Stomach (tissue), 8 donors: ENCODE measurements at regions not wholly inside any gene's neighbourhood (a gene's known extent, or its start where the extent isn't known, plus 50 kb on each side); places are given as distances from the start of the nearest gene placed in this dataset.

Source experiments
- DNase-seq, 2 donors: peaks; one replicate each; pipeline versions ENCODE4 v3.0.0 to v3.0.0-alpha.2; 2013 to 2019
- H3K27ac ChIP-seq, 5 donors: fragments of 200-600 bp in 4 of 5; sonication (generic) in 4 of 5; one replicate each; pipeline ENCODE4 v1.5.1; 2013 to 2019; ENCODE audit warnings: mild to moderate bottlenecking in 1 of 5, moderate library complexity in 1 of 5
- H3K27me3 ChIP-seq, 3 donors: fragments of 200-600 bp; sonication (generic); one replicate each; pipeline ENCODE4 v1.5.1; 2017 to 2019; ENCODE audit warnings: mixed run types in 1 of 3
- H3K36me3 ChIP-seq, 4 donors: fragments of 200-600 bp; sonication (generic); 1 replicate in 3 of 4; 2 replicates in 1 of 4; pipeline ENCODE4 v1.5.1; 2016 to 2019
- H3K4me1 ChIP-seq, 4 donors: fragments of 200-600 bp; sonication (generic); one replicate each; pipeline ENCODE4 v1.5.1; 2016 to 2019
- H3K4me3 ChIP-seq, 4 donors: fragments of 200-600 bp; sonication (generic) in 3 of 4; one replicate each; pipeline ENCODE4 v1.5.1; 2016 to 2019; ENCODE audit warnings: mild to moderate bottlenecking in 1 of 4
- H3K9me3 ChIP-seq, 4 donors: fragments of 200-600 bp; sonication (generic); one replicate each; pipeline ENCODE4 v1.5.1; 2016 to 2019
- CTCF ChIP-seq, 7 experiments: fragments of 450-650 bp in 4 of 7; fragments of 200-600 bp in 3 of 7; sonication (generic) in 3 of 7; IDR thresholded peaks; one replicate each; pipeline ENCODE4 v1.5.1; 2016 to 2019; ENCODE audit warnings: antibody characterized with exemption in 7 of 7, control low read depth in 2 of 7, mild to moderate bottlenecking in 1 of 7
- EP300 ChIP-seq: sonication (generic); formaldehyde crosslinking; IDR thresholded peaks from one replicate; pipeline ENCODE4 v1.6.1; 2017; ENCODE audit warnings: antibody characterized with exemption
- POLR2A ChIP-seq, 4 donors: fragments of 450-650 bp; IDR thresholded peaks; one replicate each; pipeline ENCODE4 v1.6.1; 2016; ENCODE audit warnings: antibody characterized with exemption in 4 of 4, control low read depth in 2 of 4, mild to moderate bottlenecking in 1 of 4, moderate library complexity in 1 of 4
- POLR2AphosphoS5 ChIP-seq, 3 donors: sonication (generic); formaldehyde crosslinking; IDR thresholded peaks; one replicate each; pipeline ENCODE4 v1.6.1; 2016; ENCODE audit warnings: antibody characterized with exemption in 3 of 3
- WGBS, 5 donors: extraction: QIAGEN DNeasy Blood & Tissue Kit in 3 of 5; methylation state at CpG; one replicate each; pipeline versions ENCODE4 v1.1.5 to v1.1.7; 2013 to 2018; 5-methylcytosine and 5-hydroxymethylcytosine counted together
- intact Hi-C: fragments of 100-400 bp; cut with DNase I; formaldehyde crosslinking; loops from one replicate; pipeline ENCODE4 v1.15.1; 2023; ENCODE audit warnings: low total_unique reads
- donor health status: healthy with polysubstance abuse.
- donor health status: Bipolar disorder and iron deficiency.
- donor health status: healthy.

- Histone ChIP-seq H3K27ac (no peak overlapping the region), H3K4me3 (no peak overlapping the region), H3K27me3 (no peaks in the 10 kb centered on the region), H3K4me1 (no peaks in the 10 kb centered on the region), H3K9me3 (no peaks in the 10 kb centered on the region), H3K36me3 (no peaks in the 10 kb centered on the region)
- peak in 1 of 2 donors; percentile 3 for DNase-seq
- 19 to 35% (median 28%) methylated on average over 2 of the region's 2 CpGs for WGBS, 5 donors
- no peak for TF ChIP-seq CTCF (IDR thresholded peaks at IDR 0.05)
- TF ChIP-seq EP300, result no peak
- no peak for TF ChIP-seq POLR2A (IDR thresholded peaks at IDR 0.05)
- no peak for TF ChIP-seq POLR2AphosphoS5 (IDR thresholded peaks at IDR 0.05)
- intact Hi-C loops, result no loop called here
These were observed 1270.8 kb downstream of the ZPLD1 start for GRCh38 chr3:103705641-103706040.

- intact Hi-C loops, result no loop called here
- Histone ChIP-seq H3K9me3 (no peaks in the 10 kb centered on the region), H3K4me3 (no peak overlapping the region), H3K4me1 (no peaks in the 10 kb centered on the region), H3K27me3 (no peaks in the 10 kb centered on the region), H3K27ac (no peak overlapping the region), H3K36me3 (no peaks in the 10 kb centered on the region)
- DNase-seq, result no peak
- TF ChIP-seq EP300 (no peak), POLR2A (IDR thresholded peaks at IDR 0.05) (no peak), POLR2AphosphoS5 (IDR thresholded peaks at IDR 0.05) (no peak), CTCF (IDR thresholded peaks at IDR 0.05) (no peak)
- 50 to 57% (median 52%) methylated on average over 1 of the region's 1 CpG for WGBS, 5 donors
These were observed 1271.9 kb downstream of the ZPLD1 start for GRCh38 chr3:103706671-103707070.

- no peak for TF ChIP-seq POLR2A (IDR thresholded peaks at IDR 0.05)
- TF ChIP-seq EP300, result no peak
- no peak for TF ChIP-seq POLR2AphosphoS5 (IDR thresholded peaks at IDR 0.05)
- intact Hi-C loops, result no loop called here
These were observed 1276.9 kb downstream of the ZPLD1 start for GRCh38 chr3:103711670-103712069.

GRCh38 chr3:103712320-103713008 is 1277.6 kb downstream of the ZPLD1 start:
- peak in 1 of 2 donors; percentile 4 for DNase-seq
- intact Hi-C loops, result no loop called here
- Histone ChIP-seq H3K4me1 (no peaks in the 10 kb centered on the region), H3K27ac (no peak overlapping the region), H3K36me3 (no peaks in the 10 kb centered on the region), H3K27me3 (no peaks in the 10 kb centered on the region), H3K4me3 (no peak overlapping the region), H3K9me3 (peaks cover 0 to 1% (median 0%) of the 10 kb centered on the region in 4 donors)
- TF ChIP-seq POLR2A (IDR thresholded peaks at IDR 0.05), result no peak
- no peak for TF ChIP-seq EP300
- no peak for TF ChIP-seq POLR2AphosphoS5 (IDR thresholded peaks at IDR 0.05)
- TF ChIP-seq CTCF (IDR thresholded peaks at IDR 0.05), result no peak
- 20 to 34% (median 27%) methylated on average over 1 of the region's 1 CpG for whole genome bisulfite sequencing, 5 donors

More at GRCh38 chr3:103711670-103712069, 1276.9 kb downstream of the ZPLD1 start:
- no peak for DNase-seq
- Histone ChIP-seq H3K9me3 (no peaks in the 10 kb centered on the region), H3K4me1 (no peaks in the 10 kb centered on the region), H3K27me3 (no peaks in the 10 kb centered on the region), H3K27ac (no peak overlapping the region), H3K4me3 (no peak overlapping the region), H3K36me3 (no peaks in the 10 kb centered on the region)
- WGBS, 5 donors, result 86 to 92% (median 91%) methylated on average over 5 of the region's 5 CpGs

GRCh38 chr3:103729547-103729946 is 1294.7 kb downstream of the ZPLD1 start:
- Histone ChIP-seq H3K27ac (no peak overlapping the region), H3K36me3 (no peaks in the 10 kb centered on the region), H3K4me1 (no peaks in the 10 kb centered on the region), H3K4me3 (no peak overlapping the region), H3K9me3 (no peaks in the 10 kb centered on the region), H3K27me3 (no peaks in the 10 kb centered on the region)
- 60 to 76% (median 67%) methylated on average over 3 of the region's 3 CpGs for WGBS, 5 donors
- TF ChIP-seq CTCF (IDR thresholded peaks at IDR 0.05) (no peak), POLR2AphosphoS5 (IDR thresholded peaks at IDR 0.05) (no peak), POLR2A (IDR thresholded peaks at IDR 0.05) (no peak), EP300 (no peak)
- intact Hi-C loops, result no loop called here
- DNase-seq, result no peak
